DOHH2 (cell line): ENCODE measurements at regions not wholly inside any gene's neighbourhood (a gene's known extent, or its start where the extent isn't known, plus 50 kb on each side); places are given as distances from the start of the nearest gene placed in this dataset.

ENCODE experiments used
- CTCF ChIP-seq: fragments of 200-600 bp; sonication (generic); IDR thresholded peaks from one replicate; pipeline ENCODE4 v1.5.1; 2014; ENCODE audit warnings: antibody characterized with exemption, mild to moderate bottlenecking, low read depth, low read length; ENCODE audit not compliant: poor library complexity, severe bottlenecking
- EZH2phosphoT487 ChIP-seq: fragments of 200-600 bp; sonication (generic); IDR thresholded peaks from 2 replicates; pipeline ENCODE4 v1.6.1; 2017; ENCODE audit warnings: borderline replicate concordance, mild to moderate bottlenecking, antibody characterized with exemption, low read length, moderate library complexity, mixed read lengths

DNA sequence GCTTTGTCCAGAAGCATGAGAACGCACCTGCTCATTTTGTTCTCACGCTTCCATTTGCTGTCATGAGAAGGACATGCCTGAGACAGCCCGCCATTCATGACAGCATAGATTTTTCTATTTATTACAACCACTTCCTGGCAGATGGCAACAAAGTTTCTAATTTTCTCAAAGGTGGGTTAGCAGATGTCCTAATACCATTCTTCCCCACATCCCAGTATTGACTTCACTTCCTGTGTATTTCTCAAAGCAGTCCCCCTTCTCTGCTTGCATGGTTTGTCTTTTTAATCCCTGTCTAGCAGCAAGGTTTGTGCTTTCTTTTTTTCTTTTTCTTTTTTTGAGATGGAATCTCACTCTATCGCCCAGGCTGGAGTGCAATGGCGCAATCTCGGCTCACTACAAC is 94.3 kb downstream of the ISX start:
- no peak for TF ChIP-seq CTCF
- no peak for TF ChIP-seq EZH2phosphoT487
